Esophagus squamous epithelium (tissue), 4 donors: ENCODE measurements at regions not wholly inside any gene's neighbourhood (a gene's known extent, or its start where the extent isn't known, plus 50 kb on each side); places are given as distances from the start of the nearest gene placed in this dataset.

Experiments used
- CTCF ChIP-seq, 6 experiments: fragments of 450-650 bp in 4 of 6; fragments of 200-600 bp in 2 of 6; sonication (generic) in 2 of 6; IDR thresholded peaks; one replicate each; pipeline ENCODE4 v1.5.1; 2016 to 2019; ENCODE audit warnings: antibody characterized with exemption in 6 of 6, mild to moderate bottlenecking in 4 of 6, moderate library complexity in 4 of 6
- POLR2A ChIP-seq, 4 donors: fragments of 450-650 bp; IDR thresholded peaks; one replicate each; pipeline ENCODE4 v1.6.1; 2017; ENCODE audit warnings: antibody characterized with exemption in 4 of 4, mild to moderate bottlenecking in 4 of 4, moderate library complexity in 3 of 4

GRCh38 chr2:75274936-75275335 is 75.6 kb upstream of the TACR1 start:
- TF ChIP-seq CTCF (IDR thresholded peaks at IDR 0.05) (no peak), POLR2A (IDR thresholded peaks at IDR 0.05) (no peak)
